ENCODE measurements at regions not wholly inside any gene's neighbourhood (a gene's known extent, or its start where the extent isn't known, plus 50 kb on each side); places are given as distances from the start of the nearest gene placed in this dataset.

GRCh38 chr10:4427532-4427931 lies 398.5 kb upstream of the AKR1E2 start:
- H3K9me3 ChIP-seq = no peaks in the 10 kb centered on the region
- no peaks in the 10 kb centered on the region for H3K36me3 ChIP-seq
- H3K4me1 ChIP-seq = no peaks in the 10 kb centered on the region
- TF ChIP-seq POLR2A (IDR thresholded peaks at IDR 0.05) (no peak), CTCF (IDR thresholded peaks at IDR 0.05 in 4 of 5, conservative IDR thresholded peaks at IDR 0.05 in 1 of 5) (no peak)
- H3K27ac ChIP-seq = no peak overlapping the region
- DNase-seq = no peak
- no peak for ATAC-seq
- no peak overlapping the region for H3K4me3 ChIP-seq
- intact Hi-C loops (cut with DNase I; ENCODE audit: low total_unique reads) = no loop called here
- in situ Hi-C loops (cut with MboI; ENCODE audit: low sequenced_read_pairs in 4 of 4) = no loop called here
- H3K27me3 ChIP-seq = no peaks in the 10 kb centered on the region

- Histone ChIP-seq H3K27me3 (no peaks in the 10 kb centered on the region), H3K36me3 (no peaks in the 10 kb centered on the region), H3K4me3 (no peak overlapping the region), H3K27ac (no peak overlapping the region), H3K9me3 (no peaks in the 10 kb centered on the region), H3K4me1 (no peaks in the 10 kb centered on the region)
- DNase-seq (no peak), ATAC-seq (no peak)
- TF ChIP-seq CTCF (IDR thresholded peaks at IDR 0.05 in 4 of 5, conservative IDR thresholded peaks at IDR 0.05 in 1 of 5) (no peak), POLR2A (IDR thresholded peaks at IDR 0.05) (no peak)
- intact Hi-C loops (cut with DNase I; ENCODE audit: low total_unique reads) = no loop called here
- in situ Hi-C loops (cut with MboI; ENCODE audit: low sequenced_read_pairs in 4 of 4) = no loop called here
These were observed 399.1 kb upstream of the AKR1E2 start for GRCh38 chr10:4426866-4427265.

- ATAC-seq = no peak
- DNase-seq = no peak
- no peak for TF ChIP-seq CTCF (IDR thresholded peaks at IDR 0.05 in 4 of 5, conservative IDR thresholded peaks at IDR 0.05 in 1 of 5)
- TF ChIP-seq POLR2A (IDR thresholded peaks at IDR 0.05) = no peak
- no peaks in the 10 kb centered on the region for H3K9me3 ChIP-seq
- no peaks in the 10 kb centered on the region for H3K27me3 ChIP-seq
- intact Hi-C loops (cut with DNase I; ENCODE audit: low total_unique reads) = no loop called here
- no peak overlapping the region for H3K4me3 ChIP-seq
- no peaks in the 10 kb centered on the region for H3K4me1 ChIP-seq
- H3K27ac ChIP-seq = no peak overlapping the region
- in situ Hi-C loops (cut with MboI; ENCODE audit: low sequenced_read_pairs in 4 of 4) = no loop called here
- H3K36me3 ChIP-seq = no peaks in the 10 kb centered on the region
These were observed 416.7 kb upstream of the AKR1E2 start for GRCh38 chr10:4409319-4409718.

- H3K9me3 ChIP-seq = no peaks in the 10 kb centered on the region
- intact Hi-C loops (cut with DNase I; ENCODE audit: low total_unique reads) (no loop called here), in situ Hi-C loops (cut with MboI; ENCODE audit: low sequenced_read_pairs in 4 of 4) (no loop called here)
- no peak overlapping the region for H3K27ac ChIP-seq
- ATAC-seq (no peak), DNase-seq (no peak)
- no peaks in the 10 kb centered on the region for H3K4me1 ChIP-seq
- H3K4me3 ChIP-seq = no peak overlapping the region
- TF ChIP-seq POLR2A (IDR thresholded peaks at IDR 0.05) (no peak), CTCF (IDR thresholded peaks at IDR 0.05 in 4 of 5, conservative IDR thresholded peaks at IDR 0.05 in 1 of 5) (no peak)
- no peaks in the 10 kb centered on the region for H3K27me3 ChIP-seq
- H3K36me3 ChIP-seq = no peaks in the 10 kb centered on the region
These were observed 418.2 kb upstream of the AKR1E2 start for GRCh38 chr10:4407783-4408182.

DNA sequence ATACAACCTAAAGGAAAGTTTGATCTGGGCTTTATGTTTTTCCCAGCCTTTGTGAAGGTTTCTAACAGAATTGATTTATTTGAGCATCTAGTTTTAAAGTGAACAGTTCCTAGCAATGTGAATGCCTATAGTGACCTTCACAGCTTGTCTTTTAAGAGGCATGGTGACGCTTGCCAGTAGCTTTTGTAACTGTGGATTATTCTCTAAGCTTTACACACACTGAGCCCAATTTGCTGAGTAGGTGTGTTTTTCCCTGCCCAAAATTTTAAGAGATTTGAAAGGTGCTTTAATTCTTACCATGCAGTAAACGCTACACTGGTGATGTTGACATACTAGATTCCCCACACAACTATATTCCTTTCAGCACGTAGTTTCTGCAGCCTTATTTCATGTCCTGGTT lies 420.2 kb upstream of the AKR1E2 start:
- ATAC-seq = no peak
- Histone ChIP-seq H3K9me3 (no peaks in the 10 kb centered on the region), H3K27ac (no peak overlapping the region), H3K4me3 (no peak overlapping the region), H3K4me1 (no peaks in the 10 kb centered on the region), H3K36me3 (no peaks in the 10 kb centered on the region), H3K27me3 (no peaks in the 10 kb centered on the region)
- no peak for DNase-seq
- intact Hi-C loops (cut with DNase I; ENCODE audit: low total_unique reads) = no loop called here
- TF ChIP-seq CTCF (IDR thresholded peaks at IDR 0.05 in 4 of 5, conservative IDR thresholded peaks at IDR 0.05 in 1 of 5) = no peak
- TF ChIP-seq POLR2A (IDR thresholded peaks at IDR 0.05) = no peak
- in situ Hi-C loops (cut with MboI; ENCODE audit: low sequenced_read_pairs in 4 of 4) = no loop called here
